ENCODE measurements at regions not wholly inside any gene's neighbourhood (a gene's known extent, or its start where the extent isn't known, plus 50 kb on each side); places are given as distances from the start of the nearest gene placed in this dataset.
A peak's percentile ranks its signal among the peaks of the same experiment; 100 is the strongest.

DNA sequence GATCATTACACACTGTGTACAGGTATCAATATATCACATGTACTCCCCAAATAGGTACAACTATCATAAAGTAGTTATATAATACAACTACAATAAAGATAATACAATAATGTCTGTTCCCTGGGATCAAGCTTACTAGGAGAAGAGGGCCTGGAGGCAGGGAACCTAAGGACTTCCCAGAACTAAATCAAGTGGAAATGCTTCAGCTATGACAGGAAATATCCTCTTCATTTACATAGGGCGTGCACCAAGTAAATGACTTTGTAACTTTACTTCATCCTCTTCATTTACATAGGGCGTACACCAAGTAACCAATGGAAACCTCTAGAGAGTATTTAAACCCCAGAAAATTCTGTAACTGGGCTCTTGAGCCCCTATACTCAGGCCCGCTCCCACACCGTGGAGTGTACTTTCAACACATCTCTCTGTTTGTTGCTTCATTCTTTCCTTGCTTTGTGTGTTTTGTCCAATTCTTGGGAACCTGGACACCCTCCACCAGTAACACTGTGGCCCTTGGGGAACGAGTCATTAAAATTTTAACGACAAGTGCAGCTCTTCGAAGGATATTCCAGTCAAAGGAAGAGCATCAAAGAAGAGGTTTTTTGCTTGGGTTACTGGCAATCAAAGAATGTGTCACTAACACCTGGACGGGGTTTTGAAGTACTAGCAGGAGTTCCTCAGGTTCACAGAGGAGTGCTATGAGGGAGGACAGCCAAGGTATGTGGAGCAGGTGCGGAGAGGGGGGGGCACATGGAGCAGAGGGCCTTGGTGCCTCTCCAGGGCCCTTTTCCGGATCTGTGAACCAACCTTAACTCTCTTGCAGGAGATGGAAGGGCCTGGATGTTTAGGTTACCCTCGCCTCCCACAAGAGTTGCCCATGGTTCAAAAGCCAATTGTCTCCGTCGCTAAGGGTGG lies 106.6 kb upstream of the DAP start:
- ATAC-seq (ENCODE audit: low FRiP score) (no peak), DNase-seq (no peak)
- intact Hi-C loops (cut with DNase I): no loop called here
- Histone ChIP-seq H3K9me3 (ENCODE audit: control insufficient read depth, low read length) (no peaks in the 10 kb centered on the region), H3K27ac (ENCODE audit: low read depth in 1 of 2, low read length in 2 of 2) (no peak overlapping the region), H3K4me1 (ENCODE audit: control insufficient read depth in 1 of 2, insufficient read depth in 2 of 2, low read length in 2 of 2) (no peaks in the 10 kb centered on the region), H3K4me3 (ENCODE audit: low read length in 2 of 2) (no peak overlapping the region), H3K27me3 (ENCODE audit: control insufficient read depth in 1 of 2, insufficient read depth in 2 of 2, low read length in 1 of 2) (peaks cover 0 to 1% of the 10 kb centered on the region in 2 donors), H3K36me3 (ENCODE audit: control insufficient read depth in 1 of 2, insufficient read depth in 2 of 2, low read length in 1 of 2) (no peaks in the 10 kb centered on the region)
- 89 to 91% methylated on average over 13 of the region's 13 CpGs for WGBS, 2 donors

DNA sequence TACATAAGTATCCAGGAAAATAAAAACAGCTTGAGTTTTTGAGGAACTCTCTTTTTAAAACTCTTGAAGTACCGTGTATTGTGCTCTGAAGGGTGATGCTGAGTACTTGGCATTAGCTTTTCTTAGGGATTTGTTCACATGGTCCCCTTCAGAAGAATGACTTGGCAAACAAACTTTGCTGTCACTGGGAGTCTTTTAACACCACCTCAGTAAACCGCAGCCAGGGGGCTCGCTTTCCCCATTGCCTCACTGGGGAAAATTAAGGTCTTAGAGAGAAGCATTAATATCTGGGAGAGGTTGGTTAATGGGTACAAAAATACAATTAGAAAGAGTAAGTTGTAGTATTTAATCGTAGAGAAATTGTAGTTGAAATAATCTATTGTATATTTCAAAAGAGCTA lies 105.9 kb upstream of the DAP start:
- Histone ChIP-seq H3K36me3 (ENCODE audit: control insufficient read depth in 1 of 2, insufficient read depth in 2 of 2, low read length in 1 of 2) (no peaks in the 10 kb centered on the region), H3K4me3 (ENCODE audit: low read length in 2 of 2) (no peak overlapping the region), H3K27ac (ENCODE audit: low read depth in 1 of 2, low read length in 2 of 2) (no peak overlapping the region), H3K27me3 (ENCODE audit: control insufficient read depth in 1 of 2, insufficient read depth in 2 of 2, low read length in 1 of 2) (peaks cover 0 to 1% of the 10 kb centered on the region in 2 donors), H3K9me3 (ENCODE audit: control insufficient read depth, low read length) (no peaks in the 10 kb centered on the region), H3K4me1 (ENCODE audit: control insufficient read depth in 1 of 2, insufficient read depth in 2 of 2, low read length in 2 of 2) (no peaks in the 10 kb centered on the region)
- ATAC-seq (ENCODE audit: low FRiP score): no peak
- intact Hi-C loops (cut with DNase I): no loop called here
- WGBS, 2 donors: 38 to 48% methylated on average over 4 of the region's 4 CpGs
- no peak for DNase-seq

DNA sequence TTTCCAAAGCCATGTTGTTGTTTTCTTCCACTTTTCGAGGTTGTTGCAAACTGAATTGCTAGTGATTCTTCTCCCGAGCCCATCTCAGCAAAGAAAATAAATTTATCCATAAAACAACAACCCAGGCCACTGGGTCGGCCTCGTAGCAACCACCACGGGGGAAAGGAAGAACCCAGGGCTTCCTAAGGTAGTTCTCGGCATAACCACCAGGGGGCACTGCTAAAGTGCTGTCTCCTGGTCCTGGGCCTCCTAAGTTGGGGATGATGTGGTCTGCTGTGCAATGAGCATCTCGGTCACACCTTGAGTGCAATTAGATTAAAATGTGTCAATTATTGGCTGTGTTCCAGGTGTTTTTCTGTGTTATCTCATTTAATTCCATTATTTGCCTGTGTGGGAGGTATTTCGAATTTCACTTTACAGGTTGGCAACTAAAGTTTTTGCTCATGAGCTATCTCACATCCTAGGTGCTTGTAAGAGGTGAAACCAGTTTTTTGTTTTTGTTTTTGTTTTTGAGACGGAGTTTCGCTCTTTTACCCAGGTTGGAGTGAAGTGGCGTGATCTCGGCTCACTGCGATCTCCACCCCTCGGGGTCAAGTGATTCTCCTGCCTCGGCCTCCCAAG lies 102.8 kb upstream of the DAP start:
- no peaks in the 10 kb centered on the region for H3K9me3 ChIP-seq (ENCODE audit: control insufficient read depth, low read length)
- ATAC-seq (ENCODE audit: low FRiP score) (no peak), DNase-seq (peak in 1 of 2 donors; percentile 70)
- H3K27ac ChIP-seq (ENCODE audit: low read depth in 1 of 2, low read length in 2 of 2): no peak overlapping the region
- H3K4me3 ChIP-seq (ENCODE audit: low read length in 2 of 2): no peak overlapping the region
- H3K4me1 ChIP-seq (ENCODE audit: control insufficient read depth in 1 of 2, insufficient read depth in 2 of 2, low read length in 2 of 2): no peaks in the 10 kb centered on the region
- H3K36me3 ChIP-seq (ENCODE audit: control insufficient read depth in 1 of 2, insufficient read depth in 2 of 2, low read length in 1 of 2): no peaks in the 10 kb centered on the region
- 62 to 64% methylated on average over 15 of the region's 15 CpGs for WGBS, 2 donors
- intact Hi-C loops (cut with DNase I): no loop called here
- H3K27me3 ChIP-seq (ENCODE audit: control insufficient read depth in 1 of 2, insufficient read depth in 2 of 2, low read length in 1 of 2): no peaks in the 10 kb centered on the region

DNA sequence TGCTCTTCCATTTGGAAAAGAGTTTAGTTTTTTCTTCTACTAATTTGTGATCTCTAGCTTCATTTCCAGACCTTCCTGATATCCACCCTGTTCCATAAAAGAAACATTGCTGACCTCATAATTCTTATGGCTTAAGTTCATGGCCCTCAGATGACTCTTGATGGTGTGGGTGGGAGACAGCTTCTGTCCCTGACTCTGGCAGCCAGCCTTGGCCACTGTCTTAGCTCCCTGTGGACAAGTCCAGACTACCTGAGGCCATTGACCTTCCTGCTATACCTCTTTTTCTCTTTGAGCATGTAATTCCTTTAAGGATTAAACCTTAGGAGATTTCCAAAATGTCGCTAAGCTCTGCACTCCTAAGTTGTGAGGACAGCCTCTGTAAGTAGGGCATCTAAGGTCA lies 101.1 kb upstream of the DAP start:
- no peak for ATAC-seq (ENCODE audit: low FRiP score)
- no peaks in the 10 kb centered on the region for H3K9me3 ChIP-seq (ENCODE audit: control insufficient read depth, low read length)
- H3K4me1 ChIP-seq (ENCODE audit: control insufficient read depth in 1 of 2, insufficient read depth in 2 of 2, low read length in 2 of 2): no peaks in the 10 kb centered on the region
- DNase-seq: no peak
- no peak overlapping the region for H3K4me3 ChIP-seq (ENCODE audit: low read length in 2 of 2)
- H3K36me3 ChIP-seq (ENCODE audit: control insufficient read depth in 1 of 2, insufficient read depth in 2 of 2, low read length in 1 of 2): no peaks in the 10 kb centered on the region
- WGBS, 2 donors: 83 to 91% methylated on average over 1 of the region's 1 CpG
- intact Hi-C loops (cut with DNase I): no loop called here
- H3K27ac ChIP-seq (ENCODE audit: low read depth in 1 of 2, low read length in 2 of 2): no peak overlapping the region
- H3K27me3 ChIP-seq (ENCODE audit: control insufficient read depth in 1 of 2, insufficient read depth in 2 of 2, low read length in 1 of 2): no peaks in the 10 kb centered on the region

DNA sequence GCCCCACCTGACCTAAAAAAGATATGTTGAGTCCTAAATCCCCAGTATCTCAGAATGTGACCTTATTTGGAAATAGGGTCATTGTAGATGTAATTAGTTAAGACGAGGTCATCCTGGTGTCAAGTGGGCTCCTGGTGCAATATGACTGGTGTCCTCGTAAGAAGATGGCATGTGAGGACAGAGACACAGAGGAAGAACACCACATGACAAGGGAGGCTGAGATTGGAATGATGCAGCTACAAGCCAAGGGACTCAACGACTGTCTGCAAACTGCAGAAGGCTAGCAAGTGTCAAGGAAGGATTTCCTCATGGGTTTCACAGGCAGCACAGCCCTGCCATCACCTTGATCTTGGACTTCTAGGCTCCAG lies 100.4 kb upstream of the DAP start:
- Histone ChIP-seq H3K27ac (ENCODE audit: low read depth in 1 of 2, low read length in 2 of 2) (no peak overlapping the region), H3K27me3 (ENCODE audit: control insufficient read depth in 1 of 2, insufficient read depth in 2 of 2, low read length in 1 of 2) (no peaks in the 10 kb centered on the region), H3K36me3 (ENCODE audit: control insufficient read depth in 1 of 2, insufficient read depth in 2 of 2, low read length in 1 of 2) (no peaks in the 10 kb centered on the region), H3K9me3 (ENCODE audit: control insufficient read depth, low read length) (no peaks in the 10 kb centered on the region), H3K4me1 (ENCODE audit: control insufficient read depth in 1 of 2, insufficient read depth in 2 of 2, low read length in 2 of 2) (no peaks in the 10 kb centered on the region), H3K4me3 (ENCODE audit: low read length in 2 of 2) (no peak overlapping the region)
- no peak for ATAC-seq (ENCODE audit: low FRiP score)
- 81 to 83% methylated on average over 3 of the region's 3 CpGs for WGBS, 2 donors
- DNase-seq: no peak
- intact Hi-C loops (cut with DNase I): no loop called here

DNA sequence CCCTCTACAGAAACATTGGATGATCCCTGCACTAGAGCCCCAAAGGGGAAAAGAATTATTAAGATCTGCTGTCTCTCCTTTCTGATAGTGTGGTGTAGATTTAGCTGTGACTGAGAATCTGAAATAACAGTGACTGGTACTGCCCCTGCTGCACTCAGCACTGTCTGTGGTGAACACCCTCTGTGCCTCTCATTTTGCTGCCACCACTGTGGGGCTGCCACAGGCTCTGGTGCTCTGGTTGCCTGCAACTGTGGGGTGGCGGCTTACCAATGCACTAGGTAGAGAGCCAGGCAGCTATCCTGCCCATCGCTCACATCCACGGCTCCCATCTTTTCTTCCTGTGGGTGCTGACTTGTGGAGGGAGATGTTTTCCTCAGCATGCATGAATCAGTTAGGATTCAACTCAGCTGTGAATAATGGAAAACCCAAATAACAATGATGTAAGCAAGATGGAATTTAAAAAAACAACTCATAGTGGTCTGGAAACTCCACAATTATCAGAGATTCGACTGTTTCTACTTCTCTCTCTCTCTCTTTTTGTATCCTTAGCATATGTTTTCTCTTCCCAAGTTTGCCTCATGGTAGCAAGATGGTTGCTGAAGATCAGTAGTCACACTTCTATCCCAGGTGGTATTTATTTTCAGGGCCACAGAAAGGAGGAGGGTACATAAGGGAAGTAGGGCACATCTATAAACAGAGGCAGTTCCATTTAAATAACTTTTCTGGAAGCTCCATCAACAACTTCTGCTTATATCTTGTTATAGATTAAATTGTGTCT lies 99.8 kb upstream of the DAP start:
- no peaks in the 10 kb centered on the region for H3K27me3 ChIP-seq (ENCODE audit: control insufficient read depth in 1 of 2, insufficient read depth in 2 of 2, low read length in 1 of 2)
- no peak overlapping the region for H3K4me3 ChIP-seq (ENCODE audit: low read length in 2 of 2)
- no peak overlapping the region for H3K27ac ChIP-seq (ENCODE audit: low read depth in 1 of 2, low read length in 2 of 2)
- no peaks in the 10 kb centered on the region for H3K36me3 ChIP-seq (ENCODE audit: control insufficient read depth in 1 of 2, insufficient read depth in 2 of 2, low read length in 1 of 2)
- no peak for DNase-seq
- intact Hi-C loops (cut with DNase I): no loop called here
- H3K9me3 ChIP-seq (ENCODE audit: control insufficient read depth, low read length): no peaks in the 10 kb centered on the region
- H3K4me1 ChIP-seq (ENCODE audit: control insufficient read depth in 1 of 2, insufficient read depth in 2 of 2, low read length in 2 of 2): no peaks in the 10 kb centered on the region
- 64 to 68% methylated on average over 4 of the region's 4 CpGs for WGBS, 2 donors
- no peak for ATAC-seq (ENCODE audit: low FRiP score)

DNA sequence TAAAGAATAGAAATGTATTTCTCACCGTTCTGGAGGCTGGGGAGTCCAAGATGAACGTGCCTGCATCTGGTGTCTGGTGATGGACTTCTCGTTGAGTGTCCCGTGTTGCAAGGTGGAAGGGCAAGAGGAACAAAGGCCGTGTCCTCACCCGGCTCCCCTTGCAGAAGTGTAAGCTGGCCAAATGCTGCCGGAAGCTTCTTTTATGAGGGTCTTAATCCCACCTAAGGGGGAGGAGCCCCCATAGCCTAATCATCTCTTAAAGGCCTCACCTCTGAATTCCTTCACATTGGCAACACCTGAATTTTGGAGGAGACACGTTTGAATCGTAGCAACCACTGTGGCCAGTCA lies 99.1 kb upstream of the DAP start:
- intact Hi-C loops (cut with DNase I): no loop called here
- Histone ChIP-seq H3K4me1 (ENCODE audit: control insufficient read depth in 1 of 2, insufficient read depth in 2 of 2, low read length in 2 of 2) (no peaks in the 10 kb centered on the region), H3K9me3 (ENCODE audit: control insufficient read depth, low read length) (no peaks in the 10 kb centered on the region), H3K27me3 (ENCODE audit: control insufficient read depth in 1 of 2, insufficient read depth in 2 of 2, low read length in 1 of 2) (no peaks in the 10 kb centered on the region), H3K4me3 (ENCODE audit: low read length in 2 of 2) (no peak overlapping the region), H3K36me3 (ENCODE audit: control insufficient read depth in 1 of 2, insufficient read depth in 2 of 2, low read length in 1 of 2) (no peaks in the 10 kb centered on the region), H3K27ac (ENCODE audit: low read depth in 1 of 2, low read length in 2 of 2) (no peak overlapping the region)
- no peak for DNase-seq
- 67 to 73% methylated on average over 9 of the region's 9 CpGs for WGBS, 2 donors
- ATAC-seq (ENCODE audit: low FRiP score): no peak

DNA sequence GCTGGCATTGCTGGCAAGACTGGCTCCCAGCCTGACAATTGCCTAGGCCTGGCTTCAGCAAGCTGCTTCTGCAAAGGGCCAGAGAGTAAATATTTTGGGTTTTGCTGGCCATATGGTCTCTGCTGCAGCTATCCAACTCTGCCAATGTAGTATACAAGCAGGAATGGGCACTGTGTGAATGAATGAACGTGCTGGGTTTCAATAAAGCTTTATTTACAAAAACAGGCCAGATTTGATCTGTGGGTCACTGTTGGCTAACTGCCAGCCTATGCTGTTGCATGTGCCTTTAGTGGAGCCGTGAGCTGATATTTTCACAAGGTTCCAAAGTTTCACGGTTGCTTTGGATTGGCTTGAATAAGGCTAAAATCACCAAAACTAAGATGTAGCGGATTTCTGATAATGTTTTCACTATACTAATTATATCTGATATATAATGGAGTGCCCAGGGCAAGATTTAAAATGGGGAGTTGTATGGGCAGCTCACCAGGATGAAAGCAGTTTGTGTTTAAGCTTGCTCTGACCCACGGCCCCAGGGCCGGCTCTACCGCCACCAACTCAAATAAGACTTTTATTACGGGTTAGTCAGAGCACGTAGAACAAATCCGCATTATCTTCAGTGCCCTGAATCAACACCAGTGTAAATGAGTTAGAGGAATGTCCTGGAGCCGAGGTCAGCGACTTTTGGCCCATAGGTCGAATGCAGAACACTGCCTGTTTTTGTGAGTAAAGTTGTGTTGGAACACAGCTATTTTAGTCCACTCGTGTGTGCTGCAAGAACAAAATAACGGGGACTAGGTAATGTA lies 98.6 kb upstream of the DAP start:
- 69 to 73% methylated on average over 15 of the region's 15 CpGs for WGBS, 2 donors
- H3K27ac ChIP-seq (ENCODE audit: low read depth in 1 of 2, low read length in 2 of 2): no peak overlapping the region
- intact Hi-C loops (cut with DNase I): loop anchor here in 1 of 2 donors (10.0 kb wide), 1 partner anchor 155 kb away; no protein-coding TSS in a partner anchor

More for the DNA sequence above, 98.6 kb upstream of the DAP start:
- H3K4me1 ChIP-seq (ENCODE audit: control insufficient read depth in 1 of 2, insufficient read depth in 2 of 2, low read length in 2 of 2): no peaks in the 10 kb centered on the region
- H3K9me3 ChIP-seq (ENCODE audit: control insufficient read depth, low read length): no peaks in the 10 kb centered on the region
- H3K27me3 ChIP-seq (ENCODE audit: control insufficient read depth in 1 of 2, insufficient read depth in 2 of 2, low read length in 1 of 2): no peaks in the 10 kb centered on the region
- H3K36me3 ChIP-seq (ENCODE audit: control insufficient read depth in 1 of 2, insufficient read depth in 2 of 2, low read length in 1 of 2): no peaks in the 10 kb centered on the region
- no peak overlapping the region for H3K4me3 ChIP-seq (ENCODE audit: low read length in 2 of 2)
- DNase-seq (no peak), ATAC-seq (ENCODE audit: low FRiP score) (no peak)
